Erythroblast (primary cell): ENCODE measurements at regions not wholly inside any gene's neighbourhood (a gene's known extent, or its start where the extent isn't known, plus 50 kb on each side); places are given as distances from the start of the nearest gene placed in this dataset.

Experiments
- GATA1 ChIP-seq: IDR thresholded peaks from 2 replicates; pipeline ENCODE4 v1.6.1; 2011; ENCODE audit warnings: low read depth, mild to moderate bottlenecking, control low read depth, low read length, moderate library complexity
- POLR2A ChIP-seq: IDR thresholded peaks from 2 replicates; pipeline ENCODE4 v1.6.1; 2011; ENCODE audit warnings: mild to moderate bottlenecking, low read length

GRCh38 chr2:21379140-21379539 is 255.4 kb downstream of the TDRD15 start:
- TF ChIP-seq POLR2A (no peak), GATA1 (no peak)
